Upper lobe of right lung (tissue), 1 donor: ENCODE measurements at regions not wholly inside any gene's neighbourhood (a gene's known extent, or its start where the extent isn't known, plus 50 kb on each side); places are given as distances from the start of the nearest gene placed in this dataset.

Source experiments
- ATAC-seq: fragments of 200-7000 bp; cut with Tn5 transposase; one replicate; pipeline ENCODE4 v1.9.1; 2020; ENCODE audit warnings: mild to moderate bottlenecking, moderate library complexity
- DNase-seq: peaks from one replicate; pipeline ENCODE4 v3.0.0-alpha.2; 2020
- H3K27ac ChIP-seq: fragments of 200-600 bp; one replicate; pipeline ENCODE4 v1.8.0; 2022
- H3K27me3 ChIP-seq: fragments of 200-600 bp; one replicate; pipeline ENCODE4 v1.8.0; 2022; ENCODE audit warnings: mild to moderate bottlenecking
- H3K36me3 ChIP-seq: fragments of 200-600 bp; one replicate; pipeline ENCODE4 v1.8.0; 2022
- H3K4me1 ChIP-seq: fragments of 200-600 bp; one replicate; pipeline ENCODE4 v1.8.0; 2022
- H3K4me3 ChIP-seq: fragments of 200-600 bp; one replicate; pipeline ENCODE4 v1.8.0; 2022; ENCODE audit warnings: mild to moderate bottlenecking
- H3K9me3 ChIP-seq: fragments of 200-600 bp; one replicate; pipeline ENCODE4 v1.8.0; 2022
- intact Hi-C: fragments of 100-400 bp; cut with DNase I; formaldehyde crosslinking; loops from one replicate; pipeline ENCODE4 v1.11.0; 2022
- TF ChIP-seq, protein P1 (sequence below): fragments of 200-600 bp; IDR thresholded peaks from one replicate; pipeline ENCODE4 v1.8.0; 2022; ENCODE audit warnings: antibody characterized with exemption
- donor health status: DM: no; HTN: yes; CAD: no; lungs with severe emphysema.

DNA sequence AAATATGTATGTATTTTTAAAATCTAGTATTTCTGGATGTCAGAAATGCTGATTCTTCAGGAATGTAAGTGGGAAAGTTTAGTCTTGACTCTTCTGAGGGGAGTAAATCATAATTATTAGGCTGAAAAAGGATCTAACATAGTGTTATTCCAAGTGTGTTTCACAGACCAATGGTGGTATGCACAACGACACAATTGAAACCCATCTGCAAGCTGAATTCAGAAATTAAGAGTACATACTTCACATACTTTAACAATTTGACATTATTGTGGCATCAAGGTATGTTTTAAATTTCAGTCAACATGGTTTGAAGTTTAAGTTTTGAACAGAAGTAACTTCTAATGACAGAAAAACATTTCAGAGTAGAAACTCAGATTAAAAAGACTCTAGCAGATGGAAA is 236.7 kb downstream of the SLC7A11 start:
- TF ChIP-seq, protein P1, sequence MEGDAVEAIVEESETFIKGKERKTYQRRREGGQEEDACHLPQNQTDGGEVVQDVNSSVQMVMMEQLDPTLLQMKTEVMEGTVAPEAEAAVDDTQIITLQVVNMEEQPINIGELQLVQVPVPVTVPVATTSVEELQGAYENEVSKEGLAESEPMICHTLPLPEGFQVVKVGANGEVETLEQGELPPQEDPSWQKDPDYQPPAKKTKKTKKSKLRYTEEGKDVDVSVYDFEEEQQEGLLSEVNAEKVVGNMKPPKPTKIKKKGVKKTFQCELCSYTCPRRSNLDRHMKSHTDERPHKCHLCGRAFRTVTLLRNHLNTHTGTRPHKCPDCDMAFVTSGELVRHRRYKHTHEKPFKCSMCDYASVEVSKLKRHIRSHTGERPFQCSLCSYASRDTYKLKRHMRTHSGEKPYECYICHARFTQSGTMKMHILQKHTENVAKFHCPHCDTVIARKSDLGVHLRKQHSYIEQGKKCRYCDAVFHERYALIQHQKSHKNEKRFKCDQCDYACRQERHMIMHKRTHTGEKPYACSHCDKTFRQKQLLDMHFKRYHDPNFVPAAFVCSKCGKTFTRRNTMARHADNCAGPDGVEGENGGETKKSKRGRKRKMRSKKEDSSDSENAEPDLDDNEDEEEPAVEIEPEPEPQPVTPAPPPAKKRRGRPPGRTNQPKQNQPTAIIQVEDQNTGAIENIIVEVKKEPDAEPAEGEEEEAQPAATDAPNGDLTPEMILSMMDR, result no peak
- Histone ChIP-seq H3K27ac (no peak overlapping the region), H3K9me3 (no peaks in the 10 kb centered on the region)

DNA sequence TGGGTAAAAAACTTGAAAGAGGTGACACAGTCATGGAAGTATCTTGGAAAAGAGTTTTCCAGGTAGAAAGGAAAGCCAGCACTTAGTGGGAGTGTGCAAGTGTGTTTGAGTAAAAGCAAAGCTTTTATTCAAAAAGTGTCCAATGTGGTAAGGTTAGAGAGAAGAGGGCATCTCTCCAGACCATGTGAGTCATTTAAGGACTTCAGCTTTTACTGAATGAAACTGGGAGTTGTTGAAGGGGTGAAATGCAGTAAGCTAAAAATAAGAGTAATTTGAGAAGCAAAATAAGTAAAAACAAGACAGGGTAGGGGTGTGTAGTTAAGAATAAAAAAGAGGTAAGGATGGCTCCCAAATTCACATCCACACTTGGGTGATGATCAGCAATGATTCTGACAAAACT is 238.9 kb downstream of the SLC7A11 start:
- Histone ChIP-seq H3K27ac (no peak overlapping the region), H3K9me3 (no peaks in the 10 kb centered on the region), H3K4me3 (no peak overlapping the region), H3K27me3 (no peaks in the 10 kb centered on the region), H3K36me3 (no peaks in the 10 kb centered on the region), H3K4me1 (no peaks in the 10 kb centered on the region)
- ATAC-seq (no peak), DNase-seq (no peak)
- intact Hi-C loops, result no loop called here
- TF ChIP-seq, protein P1, result no peak

More for the DNA sequence above, 236.7 kb downstream of the SLC7A11 start:
- intact Hi-C loops, result no loop called here
- Histone ChIP-seq H3K4me1 (no peaks in the 10 kb centered on the region), H3K36me3 (no peaks in the 10 kb centered on the region), H3K27me3 (no peaks in the 10 kb centered on the region), H3K4me3 (no peak overlapping the region)
- DNase-seq, result no peak
- ATAC-seq, result no peak

DNA sequence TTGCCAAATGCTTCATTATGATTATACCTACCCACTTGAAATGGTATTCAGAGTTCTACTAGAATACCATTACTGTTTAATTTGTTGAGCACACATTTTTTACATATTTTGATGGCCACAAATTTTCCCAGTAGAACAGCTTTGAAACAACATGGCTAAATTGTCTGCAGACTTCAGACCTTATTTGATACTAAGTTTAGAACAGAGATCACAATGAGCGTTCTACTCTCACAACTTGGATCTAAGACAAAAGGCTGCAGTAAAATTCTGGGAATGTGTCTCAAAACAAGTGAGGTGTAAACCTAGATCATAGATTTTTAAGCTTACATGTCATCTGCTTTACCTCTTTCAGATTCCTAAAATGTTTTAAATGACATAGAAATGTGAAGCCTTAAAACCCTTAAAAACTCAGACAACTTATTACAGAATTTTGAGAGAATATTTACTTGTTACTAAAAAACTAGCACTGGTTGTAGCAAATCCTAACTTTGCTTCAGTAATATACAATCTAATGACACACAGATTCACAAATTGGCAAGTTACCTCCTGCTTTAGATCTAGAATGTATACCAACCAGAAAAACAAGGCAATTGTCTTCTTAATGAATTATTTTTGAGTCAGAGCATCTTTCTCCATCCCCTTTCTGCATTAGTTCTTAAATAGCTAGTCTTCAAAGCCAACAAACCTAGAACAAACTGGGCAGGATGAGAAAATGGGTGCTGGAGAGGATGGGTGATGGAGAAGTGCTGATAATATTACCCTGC is 243.3 kb downstream of the SLC7A11 start:
- Histone ChIP-seq H3K27ac (no peak overlapping the region), H3K27me3 (no peaks in the 10 kb centered on the region), H3K4me3 (no peak overlapping the region), H3K4me1 (no peaks in the 10 kb centered on the region), H3K36me3 (no peaks in the 10 kb centered on the region), H3K9me3 (no peaks in the 10 kb centered on the region)
- DNase-seq (no peak), ATAC-seq (no peak)
- TF ChIP-seq, protein P1, result no peak
- intact Hi-C loops, result no loop called here

DNA sequence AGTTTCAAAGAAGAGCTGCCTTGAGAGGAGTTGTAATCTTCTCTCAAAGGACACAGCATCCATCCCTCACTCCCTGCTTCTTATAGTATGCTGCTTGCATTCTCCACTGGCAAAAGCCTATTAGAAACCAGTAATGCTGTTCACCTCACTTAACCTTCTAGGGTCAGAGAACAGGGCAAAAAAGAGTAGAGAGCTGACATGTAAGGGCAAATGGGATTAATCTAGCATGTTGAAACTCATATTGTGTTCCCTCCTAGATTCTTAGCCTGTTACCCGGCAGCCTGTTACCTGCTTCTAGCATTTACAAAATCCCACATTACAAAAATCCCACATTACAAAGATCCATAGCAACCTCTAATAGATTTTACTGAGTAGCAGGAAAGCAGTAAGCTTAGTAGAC is 244.7 kb downstream of the SLC7A11 start:
- intact Hi-C loops, result no loop called here
- Histone ChIP-seq H3K9me3 (no peaks in the 10 kb centered on the region), H3K36me3 (no peaks in the 10 kb centered on the region), H3K4me3 (no peak overlapping the region), H3K27ac (no peak overlapping the region), H3K4me1 (no peaks in the 10 kb centered on the region), H3K27me3 (no peaks in the 10 kb centered on the region)
- TF ChIP-seq, protein P1, result no peak
- ATAC-seq (no peak), DNase-seq (no peak)

DNA sequence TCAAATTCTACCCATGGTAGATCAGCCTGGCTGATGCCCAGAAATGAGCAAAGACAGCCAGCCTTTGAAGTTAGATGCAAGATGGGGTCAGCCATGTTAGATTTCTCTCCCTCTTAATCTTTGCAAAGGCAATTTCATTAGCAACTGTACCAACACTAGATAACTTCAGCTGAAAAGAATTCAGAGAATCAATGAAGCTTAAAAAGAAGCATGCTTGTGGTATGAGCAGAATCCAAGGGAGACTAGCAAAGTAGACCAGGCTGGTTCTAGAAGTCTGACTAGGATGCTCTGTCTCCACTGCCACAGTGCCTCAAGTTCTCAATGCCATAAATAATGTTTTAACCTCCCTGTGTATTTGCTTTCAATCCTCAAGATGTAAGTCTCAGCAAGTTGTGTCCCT is 247.3 kb downstream of the SLC7A11 start:
- TF ChIP-seq, protein P1, result no peak
- H3K27ac ChIP-seq, result no peak overlapping the region

DNA sequence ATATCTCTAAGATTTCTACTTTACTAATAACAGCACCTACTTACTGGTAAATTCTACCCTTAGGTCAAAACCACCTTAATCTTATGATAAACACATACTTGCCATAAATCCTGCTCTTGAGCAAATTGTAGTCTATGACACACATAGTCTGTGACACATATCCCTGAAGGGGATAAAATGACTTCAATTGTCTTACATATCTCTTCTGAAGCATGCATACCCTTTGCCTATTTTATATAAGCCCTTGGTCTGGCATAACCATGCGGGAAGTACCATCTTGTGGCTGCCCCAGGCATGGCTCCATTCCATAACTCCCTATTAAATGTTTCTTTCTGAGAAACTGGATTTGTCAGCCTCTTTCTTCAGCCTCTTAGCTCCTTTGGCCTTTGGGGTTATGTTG is 248.9 kb downstream of the SLC7A11 start:
- Histone ChIP-seq H3K4me3 (no peak overlapping the region), H3K4me1 (no peaks in the 10 kb centered on the region), H3K9me3 (no peaks in the 10 kb centered on the region), H3K27ac (no peak overlapping the region), H3K27me3 (no peaks in the 10 kb centered on the region), H3K36me3 (no peaks in the 10 kb centered on the region)
- DNase-seq (no peak), ATAC-seq (no peak)
- intact Hi-C loops, result no loop called here
- TF ChIP-seq, protein P1, result no peak

More for the DNA sequence above, 247.3 kb downstream of the SLC7A11 start:
- ATAC-seq (no peak), DNase-seq (no peak)
- H3K27me3 ChIP-seq, result no peaks in the 10 kb centered on the region
- no peaks in the 10 kb centered on the region for H3K36me3 ChIP-seq
- intact Hi-C loops, result no loop called here
- no peak overlapping the region for H3K4me3 ChIP-seq
- no peaks in the 10 kb centered on the region for H3K9me3 ChIP-seq
- H3K4me1 ChIP-seq, result no peaks in the 10 kb centered on the region
